ENCODE measurements at regions not wholly inside any gene's neighbourhood (a gene's known extent, or its start where the extent isn't known, plus 50 kb on each side); places are given as distances from the start of the nearest gene placed in this dataset.

GRCh38 chr17:68657166-68657565 is 56.0 kb upstream of the FAM20A start:
- TF ChIP-seq CTCF (IDR thresholded peaks at IDR 0.05) (no peak), POLR2AphosphoS5 (IDR thresholded peaks at IDR 0.05) (no peak), EP300 (IDR thresholded peaks at IDR 0.05) (no peak), POLR2A (IDR thresholded peaks at IDR 0.05) (no peak)
